ENCODE measurements at regions not wholly inside any gene's neighbourhood (a gene's known extent, or its start where the extent isn't known, plus 50 kb on each side); places are given as distances from the start of the nearest gene placed in this dataset.
"Not testable (repeated sequence)": the region's sequence is repeated elsewhere in the genome, so short reads cannot be mapped to it uniquely, and the experiment has no call there.

DNA sequence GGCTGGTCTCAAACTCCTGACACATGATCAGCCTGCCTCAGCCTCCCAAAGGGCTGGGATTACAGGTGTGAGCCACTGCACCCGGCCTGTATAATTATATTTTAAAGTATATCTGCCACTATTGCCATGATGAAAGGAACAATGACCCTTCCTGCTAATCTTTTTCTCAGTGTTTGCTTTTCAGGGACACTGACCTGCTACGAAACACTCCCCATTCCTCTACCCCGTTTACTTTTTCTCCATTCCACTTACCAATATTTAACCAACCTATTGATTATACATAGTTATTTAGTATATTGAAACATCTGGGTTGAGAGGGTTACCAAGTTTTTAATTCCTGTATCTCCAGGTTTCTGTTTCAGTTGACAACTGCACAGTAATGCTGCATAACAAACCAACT, 331.9 kb upstream of the NDST3 start:
- TF ChIP-seq CTCF (IDR thresholded peaks at IDR 0.05): no peak
- H3K27ac Mint-ChIP-seq: no peak overlapping the region
- intact Hi-C loops (cut with micrococcal nuclease): no loop called here
- peaks cover 8% of the 10 kb centered on the region for H3K9me3 Mint-ChIP-seq
- ATAC-seq (ENCODE audit: low read depth): no peak
- H3K4me3 Mint-ChIP-seq: no peak overlapping the region
- H3K36me3 Mint-ChIP-seq (ENCODE audit: low read depth): no peaks in the 10 kb centered on the region
- no peaks in the 10 kb centered on the region for H3K27me3 Mint-ChIP-seq
- H3K4me1 Mint-ChIP-seq: no peaks in the 10 kb centered on the region
- DNase-seq: no peak
- CTCF ChIA-PET: no interaction called here
- POLR2A ChIA-PET: no interaction called here

DNA sequence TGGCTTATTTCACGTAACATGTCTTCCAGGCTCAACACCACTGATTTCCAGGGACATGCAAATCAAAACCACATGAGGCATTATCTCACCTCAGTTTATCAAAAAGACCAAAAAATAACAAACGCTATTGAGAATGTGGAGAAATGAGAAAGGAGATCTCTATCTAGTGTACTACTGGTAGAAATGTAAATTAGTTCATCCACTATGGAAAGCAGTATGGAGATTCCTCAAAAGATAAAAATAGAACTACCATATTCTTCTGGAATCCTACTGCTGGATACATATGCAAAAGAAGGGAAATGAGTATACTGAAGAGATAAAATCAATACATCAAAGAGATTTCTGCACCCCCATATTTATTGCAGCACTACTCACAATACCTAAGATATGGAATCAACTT, 329.6 kb upstream of the NDST3 start:
- ChIA-PET CTCF (no interaction called here), POLR2A (no interaction called here)
- no peaks in the 10 kb centered on the region for H3K4me1 Mint-ChIP-seq
- no peak overlapping the region for H3K4me3 Mint-ChIP-seq
- H3K27me3 Mint-ChIP-seq: no peaks in the 10 kb centered on the region
- no peak for TF ChIP-seq CTCF (IDR thresholded peaks at IDR 0.05)
- H3K36me3 Mint-ChIP-seq (ENCODE audit: low read depth): no peaks in the 10 kb centered on the region
- ATAC-seq (ENCODE audit: low read depth): no peak
- H3K9me3 Mint-ChIP-seq: peaks cover 13% of the 10 kb centered on the region
- no peak for DNase-seq
- no peak overlapping the region for H3K27ac Mint-ChIP-seq
- intact Hi-C loops (cut with micrococcal nuclease): no loop called here

DNA sequence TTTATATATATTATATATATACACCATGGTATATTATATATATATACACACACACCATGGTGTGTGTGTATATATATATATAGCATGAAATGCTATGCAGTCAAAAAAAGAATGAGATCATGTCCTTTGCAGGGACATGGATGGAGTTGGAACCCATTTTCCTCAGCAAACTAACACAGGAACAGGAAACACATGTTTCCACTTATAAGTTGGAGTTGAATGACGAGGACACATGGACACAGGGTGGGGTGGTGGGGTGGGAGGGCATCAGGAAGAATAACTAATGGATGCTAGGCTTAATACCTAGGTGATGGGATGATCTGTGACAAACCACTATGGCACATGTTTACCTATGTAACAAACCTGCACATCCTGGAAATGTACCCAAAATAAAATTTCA, 293.6 kb upstream of the NDST3 start:
- Mint-ChIP-seq H3K27me3 (no peaks in the 10 kb centered on the region), H3K27ac (no peak overlapping the region), H3K4me3 (no peak overlapping the region), H3K9me3 (peaks cover 5% of the 10 kb centered on the region), H3K36me3 (ENCODE audit: low read depth) (no peaks in the 10 kb centered on the region), H3K4me1 (no peaks in the 10 kb centered on the region)
- no peak for TF ChIP-seq CTCF (IDR thresholded peaks at IDR 0.05)
- CTCF ChIA-PET: no interaction called here
- DNase-seq (no peak), ATAC-seq (ENCODE audit: low read depth) (no peak)
- POLR2A ChIA-PET: no interaction called here
- intact Hi-C loops (cut with micrococcal nuclease): no loop called here

DNA sequence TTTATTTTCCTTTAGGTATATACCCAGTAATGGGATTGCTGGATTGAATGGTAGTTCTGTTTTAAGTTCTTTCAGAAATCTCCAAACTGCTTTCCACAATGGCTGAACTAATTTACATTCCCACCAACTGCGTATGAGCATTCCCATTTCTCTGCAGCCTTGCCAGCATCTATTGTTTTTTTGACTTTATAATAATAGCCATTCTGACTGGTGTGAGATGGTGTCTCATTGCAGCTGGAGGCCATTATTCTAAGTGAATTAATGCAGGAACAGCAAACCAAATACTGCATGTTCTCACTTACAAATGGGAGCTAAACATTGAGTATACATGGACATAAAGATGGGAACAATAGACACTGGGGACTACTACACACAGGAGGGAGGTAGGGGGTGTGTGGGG, 288.9 kb upstream of the NDST3 start:
- H3K4me3 Mint-ChIP-seq; ATAC-seq (ENCODE audit: low read depth); POLR2A ChIA-PET; CTCF ChIA-PET; intact Hi-C loops (cut with micrococcal nuclease); H3K36me3 Mint-ChIP-seq (ENCODE audit: low read depth); H3K4me1 Mint-ChIP-seq; H3K27ac Mint-ChIP-seq; DNase-seq; H3K9me3 Mint-ChIP-seq; H3K27me3 Mint-ChIP-seq: not testable (repeated sequence)

DNA sequence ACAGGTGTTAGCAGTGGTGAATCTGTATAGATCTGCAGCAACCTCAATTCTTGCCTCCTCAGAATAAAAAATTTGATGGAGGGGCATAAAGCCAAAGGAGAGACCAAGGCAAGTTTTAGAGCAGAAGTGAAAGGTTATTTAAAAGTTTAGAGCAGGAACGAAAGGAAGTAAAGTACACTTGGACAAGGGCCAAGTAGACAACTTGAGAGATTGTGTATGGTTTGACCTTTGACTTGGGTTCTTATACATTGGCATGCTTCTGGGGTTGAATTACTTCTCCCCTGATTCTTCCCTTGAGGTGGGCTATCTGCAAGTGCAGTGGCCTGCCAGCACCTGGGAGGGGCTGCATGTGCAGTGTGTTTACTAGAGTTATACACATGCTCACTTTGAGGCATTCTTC, 278.8 kb upstream of the NDST3 start:
- Mint-ChIP-seq H3K36me3 (ENCODE audit: low read depth) (no peaks in the 10 kb centered on the region), H3K4me3 (no peak overlapping the region), H3K27ac (no peak overlapping the region), H3K4me1 (no peaks in the 10 kb centered on the region), H3K9me3 (peaks cover 18% of the 10 kb centered on the region), H3K27me3 (no peaks in the 10 kb centered on the region)
- TF ChIP-seq CTCF (IDR thresholded peaks at IDR 0.05): no peak
- intact Hi-C loops (cut with micrococcal nuclease): no loop called here
- POLR2A ChIA-PET: no interaction called here
- CTCF ChIA-PET: no interaction called here
- DNase-seq (no peak), ATAC-seq (ENCODE audit: low read depth) (no peak)

DNA sequence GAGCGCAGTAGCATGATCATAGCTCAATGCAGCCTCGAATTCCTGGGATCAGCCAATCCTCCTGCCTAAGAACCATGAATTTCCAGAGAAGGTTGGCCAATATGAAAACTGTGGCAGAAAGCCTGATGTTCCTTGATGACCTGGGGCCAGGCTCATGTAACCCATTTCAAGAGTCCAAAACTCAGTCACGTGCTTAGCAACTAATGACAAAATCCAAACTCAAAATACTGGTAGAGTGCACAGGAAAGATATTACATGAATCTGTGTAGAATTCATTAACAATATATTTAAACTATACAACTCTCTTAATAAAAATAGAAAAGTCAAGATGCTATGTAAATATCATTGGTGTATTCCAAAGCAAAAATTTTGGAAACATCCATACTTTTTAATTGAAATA, 265.7 kb upstream of the NDST3 start:
- no peaks in the 10 kb centered on the region for H3K36me3 Mint-ChIP-seq (ENCODE audit: low read depth)
- ChIA-PET CTCF (no interaction called here), POLR2A (no interaction called here)
- no peaks in the 10 kb centered on the region for H3K9me3 Mint-ChIP-seq
- no peak overlapping the region for H3K27ac Mint-ChIP-seq
- DNase-seq (no peak), ATAC-seq (ENCODE audit: low read depth) (no peak)
- no peak for TF ChIP-seq CTCF (IDR thresholded peaks at IDR 0.05)
- no peaks in the 10 kb centered on the region for H3K4me1 Mint-ChIP-seq
- intact Hi-C loops (cut with micrococcal nuclease): no loop called here
- no peak overlapping the region for H3K4me3 Mint-ChIP-seq
- H3K27me3 Mint-ChIP-seq: no peaks in the 10 kb centered on the region
